ENCODE measurements at regions not wholly inside any gene's neighbourhood (a gene's known extent, or its start where the extent isn't known, plus 50 kb on each side); places are given as distances from the start of the nearest gene placed in this dataset.

DNA sequence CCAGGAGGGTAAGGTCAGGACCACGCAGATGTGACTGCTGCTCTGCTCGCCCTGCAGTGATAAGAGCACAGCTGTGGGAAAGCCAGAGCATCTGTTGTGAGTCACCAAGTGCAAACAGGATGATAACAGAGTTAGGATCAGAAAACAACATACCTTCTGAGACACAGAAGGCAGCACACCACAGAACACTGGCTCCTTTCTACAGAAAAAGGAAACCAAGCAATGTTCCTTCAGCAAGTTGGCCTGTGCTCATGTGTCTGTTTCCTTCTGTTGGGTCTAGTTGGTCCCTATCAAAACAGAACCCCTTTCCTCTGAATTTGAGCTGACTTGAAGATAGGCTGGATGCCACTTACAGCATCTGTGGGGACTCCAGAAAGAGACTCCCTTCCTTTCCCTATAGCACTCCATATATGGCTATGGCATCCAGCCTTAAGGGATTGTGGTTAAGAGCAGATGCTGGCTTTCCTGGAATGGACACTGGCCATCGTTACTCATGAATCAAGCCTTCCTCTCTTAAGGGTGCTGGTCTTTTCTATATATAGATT is 440.7 kb upstream of the THBS1 start:
- TF ChIP-seq, protein P1, sequence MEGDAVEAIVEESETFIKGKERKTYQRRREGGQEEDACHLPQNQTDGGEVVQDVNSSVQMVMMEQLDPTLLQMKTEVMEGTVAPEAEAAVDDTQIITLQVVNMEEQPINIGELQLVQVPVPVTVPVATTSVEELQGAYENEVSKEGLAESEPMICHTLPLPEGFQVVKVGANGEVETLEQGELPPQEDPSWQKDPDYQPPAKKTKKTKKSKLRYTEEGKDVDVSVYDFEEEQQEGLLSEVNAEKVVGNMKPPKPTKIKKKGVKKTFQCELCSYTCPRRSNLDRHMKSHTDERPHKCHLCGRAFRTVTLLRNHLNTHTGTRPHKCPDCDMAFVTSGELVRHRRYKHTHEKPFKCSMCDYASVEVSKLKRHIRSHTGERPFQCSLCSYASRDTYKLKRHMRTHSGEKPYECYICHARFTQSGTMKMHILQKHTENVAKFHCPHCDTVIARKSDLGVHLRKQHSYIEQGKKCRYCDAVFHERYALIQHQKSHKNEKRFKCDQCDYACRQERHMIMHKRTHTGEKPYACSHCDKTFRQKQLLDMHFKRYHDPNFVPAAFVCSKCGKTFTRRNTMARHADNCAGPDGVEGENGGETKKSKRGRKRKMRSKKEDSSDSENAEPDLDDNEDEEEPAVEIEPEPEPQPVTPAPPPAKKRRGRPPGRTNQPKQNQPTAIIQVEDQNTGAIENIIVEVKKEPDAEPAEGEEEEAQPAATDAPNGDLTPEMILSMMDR (IDR thresholded peaks at IDR 0.05), result no peak
- no peak for TF ChIP-seq POLR2A (IDR thresholded peaks at IDR 0.05)

Data from esophagus squamous epithelium (tissue), 4 donors.